Cardiac muscle cell (in vitro differentiated cells and primary cell): ENCODE measurements at regions not wholly inside any gene's neighbourhood (a gene's known extent, or its start where the extent isn't known, plus 50 kb on each side); places are given as distances from the start of the nearest gene placed in this dataset.

ENCODE experiments used
- DNase-seq, 2 donors: peaks; one replicate each; pipeline versions ENCODE4 v3.0.0 to v3.0.0-alpha.2; 2010 to 2017; ENCODE audit warnings: low read depth in 1 of 2, low spot score in 1 of 2
- H3K27ac ChIP-seq: fragments of 200-600 bp; sonication (generic); 2 replicates; pipeline ENCODE4 v1.5.1; 2016
- H3K27me3 ChIP-seq: fragments of 200-600 bp; sonication (generic); 2 replicates; pipeline ENCODE4 v1.6.0; 2016; ENCODE audit warnings: control low read depth
- H3K36me3 ChIP-seq: fragments of 200-600 bp; sonication (generic); 2 replicates; pipeline ENCODE4 v1.5.1; 2016; ENCODE audit warnings: control low read depth
- H3K4me1 ChIP-seq: fragments of 200-600 bp; sonication (generic); 2 replicates; pipeline ENCODE4 v1.8.1; 2017; ENCODE audit warnings: low read depth, mild to moderate bottlenecking, mixed run types
- H3K4me3 ChIP-seq: fragments of 200-600 bp; sonication (generic); 2 replicates; pipeline ENCODE4 v1.5.1; 2016; ENCODE audit warnings: mild to moderate bottlenecking
- H3K9me3 ChIP-seq: fragments of 200-600 bp; sonication (generic); 2 replicates; pipeline ENCODE4 v1.5.1; 2017; ENCODE audit warnings: low read depth, mild to moderate bottlenecking, control low read depth
- CTCF ChIP-seq: IDR thresholded peaks from 2 replicates; pipeline ENCODE4 v1.5.1; 2012; ENCODE audit warnings: low read depth, mild to moderate bottlenecking, low read length

GRCh38 chr18:76662626-76663025 is 159.7 kb upstream of the ZNF236 start:
- TF ChIP-seq CTCF, result no peak
- H3K9me3 ChIP-seq, result no peaks in the 10 kb centered on the region

GRCh38 chr18:76660571-76661192 is 161.7 kb upstream of the ZNF236 start:
- DNase-seq, result no peak
- Histone ChIP-seq H3K4me1 (no peaks in the 10 kb centered on the region), H3K27me3 (peaks cover 12% of the 10 kb centered on the region), H3K9me3 (no peaks in the 10 kb centered on the region), H3K4me3 (no peak overlapping the region), H3K27ac (no peak overlapping the region), H3K36me3 (no peaks in the 10 kb centered on the region)
- TF ChIP-seq CTCF, result no peak

More at GRCh38 chr18:76662626-76663025, 159.7 kb upstream of the ZNF236 start:
- no peaks in the 10 kb centered on the region for H3K36me3 ChIP-seq
- H3K27me3 ChIP-seq, result peaks cover 7% of the 10 kb centered on the region
- H3K4me1 ChIP-seq, result no peaks in the 10 kb centered on the region
- no peak for DNase-seq
- no peak overlapping the region for H3K4me3 ChIP-seq
- H3K27ac ChIP-seq, result no peak overlapping the region

- Histone ChIP-seq H3K27me3 (peaks cover 13% of the 10 kb centered on the region), H3K27ac (no peak overlapping the region), H3K9me3 (no peaks in the 10 kb centered on the region), H3K36me3 (no peaks in the 10 kb centered on the region), H3K4me3 (no peak overlapping the region), H3K4me1 (no peaks in the 10 kb centered on the region)
- DNase-seq, result peak in 1 of 2 donors; percentile 23
- TF ChIP-seq CTCF, result peak; percentile 41
Measured at GRCh38 chr18:76658627-76659026, 163.6 kb upstream of the ZNF516 start.

GRCh38 chr18:76657911-76658470 is 162.9 kb upstream of the ZNF516 start:
- peaks cover 13% of the 10 kb centered on the region for H3K27me3 ChIP-seq
- no peaks in the 10 kb centered on the region for H3K4me1 ChIP-seq
- H3K9me3 ChIP-seq, result no peaks in the 10 kb centered on the region
- H3K4me3 ChIP-seq, result no peak overlapping the region
- H3K36me3 ChIP-seq, result no peaks in the 10 kb centered on the region
- no peak for TF ChIP-seq CTCF
- no peak for DNase-seq
- no peak overlapping the region for H3K27ac ChIP-seq

- no peak for TF ChIP-seq CTCF
- Histone ChIP-seq H3K27me3 (peaks cover 13% of the 10 kb centered on the region), H3K27ac (no peak overlapping the region), H3K36me3 (no peaks in the 10 kb centered on the region), H3K4me1 (no peaks in the 10 kb centered on the region), H3K9me3 (no peaks in the 10 kb centered on the region), H3K4me3 (no peak overlapping the region)
- no peak for DNase-seq
Measured at GRCh38 chr18:76656925-76657827, 162.1 kb upstream of the ZNF516 start.
